Motor neuron (in vitro differentiated cells): ENCODE measurements at regions not wholly inside any gene's neighbourhood (a gene's known extent, or its start where the extent isn't known, plus 50 kb on each side); places are given as distances from the start of the nearest gene placed in this dataset.

ENCODE experiments used
- ATAC-seq, 8 experiments: fragments of 200-7000 bp; cut with Tn5 transposase; replicated peaks in 6 of 8; 2 replicates each; pipeline ENCODE4 v1.8.0; 2021; ENCODE audit warnings: mild to moderate bottlenecking in 8 of 8, moderate library complexity in 8 of 8
- H3K27ac ChIP-seq, 2 donors: fragments of 250-450 bp; sonication (Bioruptor Pico); 2 replicates each; pipeline ENCODE4 v1.9.0; 2021; ENCODE audit warnings: antibody characterized with exemption in 2 of 2, mild to moderate bottlenecking in 2 of 2, moderate library complexity in 1 of 2
- H3K4me1 ChIP-seq, 2 donors: fragments of 250-450 bp; sonication (Bioruptor Pico); replicated peaks in 1 of 2; 2 replicates each; pipeline ENCODE4 v1.6.1; 2021; ENCODE audit warnings: antibody characterized with exemption in 2 of 2, mild to moderate bottlenecking in 2 of 2, moderate library complexity in 1 of 2
- H3K4me3 ChIP-seq, 5 donors: fragments of 250-450 bp; sonication (Bioruptor Pico); 2 replicates each; pipeline ENCODE4 v1.9.0; 2021; ENCODE audit warnings: antibody characterized with exemption in 5 of 5, mild to moderate bottlenecking in 5 of 5, moderate library complexity in 4 of 5
- WGBS, 10 experiments: fragments of 450-650 bp; shearing (Covaris generic); methylation state at CpG; one replicate each; pipeline ENCODE4 v1.0.0; 2022; 5-methylcytosine and 5-hydroxymethylcytosine counted together
- in situ Hi-C, 9 experiments: fragments of 400-800 bp; cut with MboI; loops; one replicate each; pipeline ENCODE4 v1.15.0; 2021; ENCODE audit warnings: low sequenced_read_pairs in 9 of 9, low pct_unique_long_range_greater_than_20kb in 2 of 9; ENCODE audit not compliant: unreplicated experiment in 9 of 9

DNA sequence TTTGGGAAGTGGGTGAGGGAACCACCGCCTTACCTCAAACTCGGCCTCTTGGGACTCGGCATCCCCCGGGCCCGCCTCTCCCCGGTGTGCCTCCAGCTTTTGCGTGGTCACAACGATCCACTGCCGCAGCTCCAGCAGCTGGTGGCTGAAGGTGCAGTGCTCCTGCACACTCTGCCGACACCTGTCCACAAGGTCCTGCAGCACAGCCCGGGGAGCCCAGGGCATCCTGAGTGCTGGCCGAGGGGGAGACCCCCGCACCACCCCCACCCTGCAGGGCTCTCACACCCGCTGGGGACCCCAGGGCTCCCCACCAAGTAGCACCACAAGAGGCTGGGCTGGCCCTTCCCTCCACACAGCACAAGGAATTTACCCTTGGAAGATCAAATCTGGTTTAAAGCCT, 76.6 kb downstream of the SYNE3 start:
- H3K27ac ChIP-seq, result no peak overlapping the region
- H3K4me3 ChIP-seq, result no peak overlapping the region
- ATAC-seq, result no peak
- 70% methylated on average over 2 of the region's 14 CpGs; no CpG with 5 or more reads in 9 of the 10 experiments for WGBS, 10 experiments
- no peaks in the 10 kb centered on the region for H3K4me1 ChIP-seq
- in situ Hi-C loops, result loop anchor here in 7 of 9 experiments (10.0 to 25.0 kb wide), 4 partner anchors 85 to 755 kb away; no protein-coding TSS in a partner anchor

DNA sequence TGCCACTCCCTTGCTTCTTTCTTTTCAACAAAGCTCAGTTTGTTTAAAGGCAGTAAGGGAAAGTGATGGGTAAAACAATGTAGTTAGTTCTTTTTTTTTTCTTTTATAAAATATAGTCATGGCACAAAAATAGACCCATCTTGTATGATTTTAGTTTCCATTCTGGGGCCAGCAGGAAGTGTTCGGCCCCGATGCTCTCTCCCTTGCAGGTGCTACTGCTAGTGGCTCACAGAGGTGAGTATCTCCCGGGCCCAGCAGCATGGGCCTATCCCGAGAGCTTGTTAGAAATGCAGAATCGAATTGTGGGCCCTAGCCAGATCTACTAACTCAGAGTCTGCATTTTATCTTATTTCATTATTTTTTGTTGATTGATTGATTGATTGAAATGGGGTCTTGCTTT, 78.7 kb downstream of the SYNE3 start:
- ATAC-seq, result no peak
- 72 to 100% (median 88%) methylated on average over 2 to 5 of the region's 5 CpGs; no CpG with 5 or more reads in 4 of the 10 experiments for WGBS, 10 experiments
- no peaks in the 10 kb centered on the region for H3K4me1 ChIP-seq
- no peak overlapping the region for H3K27ac ChIP-seq
- H3K4me3 ChIP-seq, result no peak overlapping the region
- in situ Hi-C loops, result loop anchor here in 7 of 9 experiments (10.0 to 25.0 kb wide), 3 partner anchors 325 to 753 kb away; no protein-coding TSS in a partner anchor

DNA sequence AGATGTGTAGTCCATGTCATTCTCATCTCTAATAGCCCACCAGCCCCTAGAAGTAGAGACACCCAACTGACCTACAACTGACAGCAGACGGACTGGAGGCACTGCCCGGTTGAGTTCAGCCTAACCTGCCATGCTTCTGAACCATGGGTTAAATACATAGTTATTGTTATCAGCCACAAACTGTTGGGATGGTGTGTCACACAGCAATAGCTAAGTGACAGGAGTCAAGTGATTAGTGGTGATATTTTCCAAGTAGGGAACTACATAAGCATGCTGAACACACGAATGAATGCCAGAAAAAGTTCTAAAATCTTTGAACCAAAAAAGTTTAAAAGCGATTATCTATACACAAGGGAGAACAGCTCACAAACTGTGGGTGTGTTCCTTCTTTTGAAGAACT, 80.1 kb downstream of the SYNE3 start:
- ATAC-seq, result no peak
- 29 to 94% (median 77%) methylated on average over 1 to 4 of the region's 4 CpGs; no CpG with 5 or more reads in 2 of the 10 experiments for WGBS, 10 experiments
- H3K4me1 ChIP-seq, result peaks cover 0 to 2% of the 10 kb centered on the region in 2 donors
- H3K4me3 ChIP-seq, result no peak overlapping the region
- H3K27ac ChIP-seq, result no peak overlapping the region
- in situ Hi-C loops, result loop anchor here in 7 of 9 experiments (10.0 to 25.0 kb wide), 3 partner anchors 324 to 752 kb away; no protein-coding TSS in a partner anchor

DNA sequence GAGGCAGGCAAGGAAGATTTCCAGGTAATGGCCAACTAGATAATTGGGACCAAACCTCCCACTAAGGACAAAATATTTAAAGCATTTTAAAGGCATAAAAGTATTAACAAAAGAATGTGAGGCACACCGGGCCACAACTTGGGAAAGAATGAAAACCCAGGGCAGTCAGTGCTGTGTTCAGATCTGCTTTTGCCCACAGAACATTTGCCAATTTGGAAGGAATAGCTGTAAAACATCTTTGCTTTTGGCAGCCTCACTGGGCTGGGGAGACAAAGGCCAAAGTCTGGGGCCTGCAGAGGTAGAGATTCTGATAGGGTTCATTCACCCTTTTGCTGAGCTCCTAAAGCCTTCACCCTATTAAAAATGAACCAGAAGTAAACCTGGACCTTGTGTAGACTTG, 82.3 kb downstream of the SYNE3 start:
- 15 to 100% (median 86%) methylated on average over 1 of the region's 1 CpG; no CpG with 5 or more reads in 5 of the 10 experiments for WGBS, 10 experiments
- Histone ChIP-seq H3K27ac (no peak overlapping the region), H3K4me1 (peaks cover 0 to 2% of the 10 kb centered on the region in 2 donors), H3K4me3 (no peak overlapping the region)
- in situ Hi-C loops, result loop anchor here in 8 of 9 experiments (5.0 to 25.0 kb wide), 4 partner anchors 322 to 749 kb away; no protein-coding TSS in a partner anchor
- ATAC-seq, result no peak

DNA sequence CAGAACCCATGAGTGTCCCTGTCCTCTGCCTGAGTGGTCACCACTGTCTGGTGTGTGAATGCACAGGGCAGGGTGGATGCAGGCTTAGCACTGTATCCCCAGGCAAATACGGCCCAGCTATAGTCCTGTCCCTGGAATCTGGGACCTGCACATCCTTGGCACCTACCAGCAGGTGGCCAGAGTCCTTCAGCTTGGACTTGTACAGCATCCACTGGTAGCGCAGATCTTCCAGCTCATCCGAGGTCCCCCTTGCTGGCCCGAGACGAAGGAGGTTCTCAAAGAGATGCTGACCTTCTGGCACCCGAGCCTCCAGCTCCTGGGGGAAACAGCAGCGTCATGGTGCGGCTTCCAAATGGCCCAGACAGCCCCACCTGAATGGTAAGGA, 83.4 kb downstream of the SYNE3 start:
- no peak for ATAC-seq
- Histone ChIP-seq H3K4me1 (peaks cover 0 to 2% of the 10 kb centered on the region in 2 donors), H3K4me3 (no peak overlapping the region), H3K27ac (no peak overlapping the region)
- in situ Hi-C loops, result loop anchor here in 8 of 9 experiments (5.0 to 25.0 kb wide), 4 partner anchors 321 to 748 kb away; no protein-coding TSS in a partner anchor
- WGBS, 10 experiments, result 40 to 83% methylated on average over 1 of the region's 8 CpGs; no CpG with 5 or more reads in 8 of the 10 experiments

DNA sequence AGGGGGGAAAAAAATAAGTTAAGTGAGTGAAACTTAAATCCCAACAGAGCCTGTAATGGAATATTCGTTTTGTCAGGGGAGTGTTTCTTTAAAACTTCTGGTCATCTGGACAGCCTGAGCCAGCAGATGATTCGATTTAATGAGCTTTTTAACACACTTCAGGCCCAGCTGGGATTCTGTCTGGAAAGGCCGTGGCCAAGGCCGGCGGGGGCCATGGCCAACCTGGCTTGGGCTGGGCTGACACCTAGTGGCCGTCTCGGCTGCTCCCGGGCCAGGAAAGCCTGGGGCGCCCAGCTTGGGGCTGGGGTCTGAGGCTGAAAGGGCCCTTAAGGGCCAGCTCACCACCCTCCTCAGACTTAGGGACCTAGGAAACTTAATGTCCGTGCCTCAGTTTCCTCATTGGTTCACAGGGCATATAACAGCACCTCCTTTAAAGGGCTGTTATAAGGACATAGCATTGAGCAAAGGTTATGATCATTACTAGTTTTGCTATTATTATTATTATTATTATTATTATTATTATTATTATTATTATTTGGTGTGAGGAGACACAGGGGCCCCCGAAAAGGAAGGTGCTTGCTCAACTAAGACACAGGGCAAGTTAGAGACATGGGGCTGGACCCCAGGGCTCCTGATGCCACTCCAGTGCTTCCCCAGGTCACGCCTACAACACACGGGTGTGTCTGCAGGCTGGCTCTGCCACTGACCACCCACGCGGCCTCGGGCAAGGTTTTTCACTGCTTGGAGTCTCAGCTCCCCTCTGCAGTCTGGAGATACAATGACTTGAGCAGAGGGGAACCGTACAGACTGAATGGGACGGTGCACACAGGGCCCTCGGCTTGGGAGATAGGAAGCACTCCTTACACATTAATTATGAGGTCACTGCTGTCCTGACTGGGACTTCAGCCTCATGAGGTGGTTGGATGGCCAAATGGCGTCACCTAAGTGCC, 84.0 kb downstream of the SYNE3 start:
- Histone ChIP-seq H3K4me1 (peaks cover 0 to 2% of the 10 kb centered on the region in 2 donors), H3K27ac (no peak overlapping the region), H3K4me3 (no peak overlapping the region)
- in situ Hi-C loops, result loop anchor here in 8 of 9 experiments (5.0 to 25.0 kb wide), 4 partner anchors 320 to 748 kb away; no protein-coding TSS in a partner anchor
- WGBS, 10 experiments, result 0 to 20% (median 0%) methylated on average over 1 to 10 of the region's 20 CpGs; no CpG with 5 or more reads in 3 of the 10 experiments
- peak; percentile 92 to 98 (median 94) for ATAC-seq

DNA sequence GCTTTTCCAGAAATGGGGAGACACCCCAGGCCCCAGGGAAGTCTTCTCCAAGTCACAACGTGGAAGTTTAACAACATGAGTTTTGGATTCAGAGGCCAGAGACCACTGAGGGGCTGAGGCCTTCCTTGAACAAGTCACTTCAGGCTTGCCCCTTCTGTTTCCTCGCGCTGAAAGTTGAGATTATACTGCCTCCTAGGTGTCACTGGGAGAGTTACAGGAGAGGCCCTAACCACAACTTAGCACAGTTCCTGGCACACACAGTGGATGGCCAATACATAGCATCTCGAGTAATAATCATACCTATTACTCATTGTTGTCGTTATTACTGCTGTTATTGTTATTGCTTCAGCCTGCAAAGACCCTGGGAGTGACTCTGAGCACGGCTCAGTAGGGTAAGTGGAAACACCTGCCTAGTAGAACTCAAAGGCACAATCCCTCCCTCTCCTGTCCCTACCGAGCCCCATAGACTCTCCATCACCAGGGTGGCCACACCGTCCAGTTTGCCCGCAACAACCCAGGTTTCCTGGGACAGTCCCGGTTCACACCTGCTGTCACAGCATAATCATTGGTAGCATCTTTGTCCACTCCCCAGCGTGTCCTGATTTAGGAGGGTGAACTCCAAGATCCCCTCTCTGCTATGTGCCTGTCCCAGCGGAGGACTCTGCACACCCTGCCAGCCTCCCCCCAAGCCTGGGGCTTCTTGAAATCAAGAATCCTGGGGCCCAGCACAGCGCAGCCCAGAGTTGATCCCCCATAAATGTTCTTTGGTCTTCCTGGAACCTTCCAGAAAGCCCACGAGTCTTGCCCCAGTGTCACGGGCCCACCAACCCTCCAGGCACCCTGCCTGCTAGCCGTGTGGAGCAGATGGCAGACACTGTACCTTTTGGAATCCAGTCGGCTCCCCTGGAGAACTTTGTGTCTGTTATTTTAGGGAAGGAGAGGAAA, 85.0 kb downstream of the SYNE3 start:
- ATAC-seq, result peak in 7 of 8 experiments; percentile 40 to 77 (median 59)
- in situ Hi-C loops, result loop anchor here in 8 of 9 experiments (5.0 to 25.0 kb wide), 4 partner anchors 319 to 747 kb away; no protein-coding TSS in a partner anchor
- WGBS, 10 experiments, result 7 to 69% (median 53%) methylated on average over 1 to 13 of the region's 17 CpGs; no CpG with 5 or more reads in 3 of the 10 experiments
- Histone ChIP-seq H3K27ac (no peak overlapping the region), H3K4me3 (no peak overlapping the region), H3K4me1 (peaks cover 0 to 2% of the 10 kb centered on the region in 2 donors)

DNA sequence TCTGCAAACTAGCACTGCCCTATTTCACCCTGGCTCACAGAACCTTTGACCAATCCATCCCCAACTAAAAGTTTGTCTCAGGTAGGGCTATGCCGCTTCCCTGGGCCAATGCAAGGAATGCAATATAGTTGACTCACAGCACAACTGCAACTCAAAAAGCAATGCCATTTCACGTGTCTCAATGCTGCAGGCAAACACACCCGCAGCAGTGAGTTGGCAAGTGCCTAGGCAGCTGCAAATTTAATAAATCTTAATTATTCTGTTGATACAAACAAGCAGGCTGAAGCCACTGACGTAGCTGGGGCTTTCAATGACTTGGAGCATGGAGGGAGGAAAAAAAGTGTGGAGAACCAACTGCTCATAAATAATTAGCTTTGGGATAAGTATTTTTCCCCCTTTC, 87.9 kb downstream of the SYNE3 start:
- peaks cover 0 to 2% of the 10 kb centered on the region in 2 donors for H3K4me1 ChIP-seq
- in situ Hi-C loops, result loop anchor here in 5 of 9 experiments (25.0 kb wide), 2 partner anchors 316 to 741 kb away; no protein-coding TSS in a partner anchor
- H3K4me3 ChIP-seq, result no peak overlapping the region
- peak in 1 of 8 experiments; percentile 32 for ATAC-seq
- no peak overlapping the region for H3K27ac ChIP-seq
- WGBS, 10 experiments, result 20 to 100% (median 68%) methylated on average over 1 to 4 of the region's 4 CpGs; no CpG with 5 or more reads in 2 of the 10 experiments

DNA sequence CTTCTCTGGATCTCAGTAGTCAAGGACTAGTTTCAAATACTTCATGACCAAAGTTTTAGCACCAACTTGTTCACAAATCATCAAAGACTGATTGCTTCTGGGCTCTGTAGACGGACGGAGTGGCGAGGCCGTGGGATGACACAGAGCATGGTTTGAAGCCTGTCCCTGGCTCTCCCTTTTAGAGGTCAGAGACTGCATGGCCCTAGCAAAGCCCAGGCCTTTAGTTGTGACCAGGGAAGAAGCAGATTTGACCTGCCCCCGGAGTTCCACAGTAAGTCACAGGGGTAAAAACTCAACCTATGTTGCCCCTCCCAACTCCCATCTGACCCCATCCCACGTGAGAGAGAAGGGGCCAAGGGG, 90.4 kb downstream of the SYNE3 start:
- Histone ChIP-seq H3K4me1 (no peaks in the 10 kb centered on the region), H3K27ac (no peak overlapping the region), H3K4me3 (no peak overlapping the region)
- 80 to 96% (median 85%) methylated on average over 2 to 6 of the region's 6 CpGs; no CpG with 5 or more reads in 5 of the 10 experiments for WGBS, 10 experiments
- in situ Hi-C loops, result loop anchor here in 5 of 9 experiments (25.0 kb wide), 2 partner anchors 314 to 739 kb away; no protein-coding TSS in a partner anchor
- ATAC-seq, result no peak

DNA sequence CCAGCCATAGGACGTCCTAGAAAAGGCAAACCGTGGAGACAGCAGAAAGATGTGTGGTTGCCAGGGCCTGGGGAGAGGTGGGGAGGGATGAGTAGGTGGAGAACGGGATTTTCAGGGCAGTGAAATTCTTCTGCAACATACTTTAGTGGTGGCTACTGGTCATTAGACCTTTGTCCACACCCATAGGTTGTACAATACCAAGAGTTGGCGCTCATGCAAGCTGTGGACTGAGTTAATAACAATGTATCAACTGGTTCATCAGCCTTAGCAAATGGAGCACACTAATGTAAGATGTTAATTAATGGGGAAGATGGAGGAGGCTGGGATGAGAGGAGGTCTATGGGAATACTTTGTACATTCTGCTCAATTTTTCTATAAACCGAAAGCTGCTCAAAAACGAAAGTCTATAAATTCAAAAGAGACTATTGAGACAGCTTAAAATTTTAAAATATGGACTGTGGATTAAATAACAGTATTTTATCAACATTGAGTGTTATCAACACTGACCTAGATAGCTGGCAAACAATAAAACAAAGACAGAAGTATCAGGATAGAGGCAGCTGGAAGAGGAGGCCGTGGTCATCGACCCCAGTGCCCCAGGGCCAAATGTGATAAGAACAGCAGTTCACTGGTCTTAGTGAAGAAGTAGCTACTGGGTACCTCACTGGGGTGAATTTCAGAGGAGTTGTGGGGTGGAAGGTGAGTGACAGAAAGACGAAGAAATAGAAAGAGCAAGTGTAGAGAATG, 90.9 kb downstream of the SYNE3 start:
- WGBS, 10 experiments, result 65 to 93% (median 82%) methylated on average over 1 to 8 of the region's 9 CpGs
- Histone ChIP-seq H3K4me3 (no peak overlapping the region), H3K4me1 (no peaks in the 10 kb centered on the region), H3K27ac (no peak overlapping the region)
- no peak for ATAC-seq
- in situ Hi-C loops, result loop anchor here in 5 of 9 experiments (25.0 kb wide), 2 partner anchors 313 to 738 kb away; no protein-coding TSS in a partner anchor

DNA sequence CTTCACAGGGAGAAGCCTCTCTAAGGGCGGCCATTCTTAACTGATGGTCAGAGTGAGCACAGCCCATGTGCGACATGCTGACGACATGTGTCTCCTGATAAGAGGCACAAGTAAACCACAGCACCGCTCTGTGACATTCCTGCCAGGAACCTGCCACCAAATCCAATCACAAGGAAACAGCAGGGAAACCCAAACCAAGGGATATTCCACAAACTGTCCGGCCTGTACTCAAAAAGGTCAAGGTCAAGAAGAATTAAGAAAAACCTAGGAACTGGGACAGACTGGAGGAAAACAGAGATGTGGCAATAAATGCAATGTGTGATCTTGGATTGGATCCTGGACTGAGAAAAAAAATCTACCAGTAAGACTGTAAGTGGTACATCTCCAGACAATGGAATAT, 91.9 kb downstream of the SYNE3 start:
- Histone ChIP-seq H3K27ac (no peak overlapping the region), H3K4me3 (no peak overlapping the region), H3K4me1 (no peaks in the 10 kb centered on the region)
- in situ Hi-C loops, result loop anchor here in 1 of 9 experiments (25.0 kb wide), 1 partner anchor 287 kb away; no protein-coding TSS in a partner anchor
- WGBS, 10 experiments, result 55 to 100% (median 78%) methylated on average over 1 to 5 of the region's 5 CpGs; no CpG with 5 or more reads in 2 of the 10 experiments
- ATAC-seq, result no peak
